CD4-positive, alpha-beta memory T cell (primary cell): ENCODE measurements at regions not wholly inside any gene's neighbourhood (a gene's known extent, or its start where the extent isn't known, plus 50 kb on each side); places are given as distances from the start of the nearest gene placed in this dataset.

Experiments used
- CTCF ChIA-PET: fragments of 350-600 bp; sonication (Branson Sonifier 250); formaldehyde crosslinking; loops from one replicate; lab custom pipeline; 2021; ENCODE audit warnings: inconsistent platforms; ENCODE audit not compliant: partially characterized antibody; lab: Charles Lee
- POLR2A ChIA-PET: fragments of 350-600 bp; sonication (Branson Sonifier 250); formaldehyde crosslinking; loops from one replicate; lab custom pipeline; 2021; ENCODE audit not compliant: partially characterized antibody; lab: Charles Lee
- DNase-seq, 5 donors: peaks; one replicate each; pipeline versions ENCODE4 v3.0.0 to v3.0.0-alpha.2; 2020 to 2022; ENCODE audit warnings: mixed read lengths in 1 of 5
- H3K27ac ChIP-seq: one replicate; pipeline ENCODE4 v1.7.0; 2013; ENCODE audit warnings: low read depth, low read length
- H3K27me3 ChIP-seq: 2 replicates; pipeline ENCODE4 v1.7.0; 2013; ENCODE audit warnings: mild to moderate bottlenecking, low read length, moderate library complexity; ENCODE audit not compliant: insufficient read depth
- H3K36me3 ChIP-seq: 2 replicates; pipeline ENCODE4 v1.7.0; 2013; ENCODE audit warnings: mild to moderate bottlenecking, low read length, moderate library complexity; ENCODE audit not compliant: insufficient read depth
- H3K4me1 ChIP-seq: 2 replicates; pipeline ENCODE4 v1.7.0; 2013; ENCODE audit warnings: mild to moderate bottlenecking, low read length, moderate library complexity; ENCODE audit not compliant: insufficient read depth
- H3K4me3 ChIP-seq, 2 donors: one replicate each; pipeline ENCODE4 v1.7.0; 2013; ENCODE audit warnings: low read length in 2 of 2, mild to moderate bottlenecking in 1 of 2
- H3K9me3 ChIP-seq, 2 donors: one replicate each; pipeline ENCODE4 v1.7.0; 2013; ENCODE audit warnings: low read length in 2 of 2, control low read depth in 1 of 2; ENCODE audit not compliant: control insufficient read depth in 1 of 2
- H3K27ac Mint-ChIP-seq, 7 donors: one replicate each; pipeline ENCODE4 v1.8.0; 2020 to 2021; ENCODE audit warnings: mixed read lengths in 7 of 7, mild to moderate bottlenecking in 6 of 7, inconsistent platforms in 3 of 7, moderate library complexity in 3 of 7
- H3K27me3 Mint-ChIP-seq, 2 donors: one replicate each; pipeline ENCODE4 v1.8.0; 2020 to 2021; ENCODE audit warnings: mixed read lengths in 2 of 2
- H3K36me3 Mint-ChIP-seq, 2 donors: one replicate each; pipeline ENCODE4 v1.8.0; 2020 to 2021; ENCODE audit warnings: mixed read lengths in 2 of 2, inconsistent platforms in 1 of 2, mild to moderate bottlenecking in 1 of 2
- H3K4me1 Mint-ChIP-seq, 4 donors: one replicate each; pipeline ENCODE4 v1.8.0; 2020 to 2021; ENCODE audit warnings: mixed read lengths in 4 of 4, mild to moderate bottlenecking in 1 of 4
- H3K4me3 Mint-ChIP-seq, 8 donors: one replicate each; pipeline ENCODE4 v1.8.0; 2020 to 2021; ENCODE audit warnings: mixed read lengths in 8 of 8, mild to moderate bottlenecking in 7 of 8, moderate library complexity in 6 of 8, inconsistent platforms in 3 of 8
- H3K9me3 Mint-ChIP-seq, 8 donors: one replicate each; pipeline ENCODE4 v1.8.0; 2020 to 2021; ENCODE audit warnings: mixed read lengths in 8 of 8, mild to moderate bottlenecking in 5 of 8, inconsistent platforms in 3 of 8, moderate library complexity in 1 of 8
- intact Hi-C: fragments of 100-400 bp; cut with micrococcal nuclease; formaldehyde crosslinking; loops from one replicate; pipeline ENCODE4 v1.15.1; 2023

DNA sequence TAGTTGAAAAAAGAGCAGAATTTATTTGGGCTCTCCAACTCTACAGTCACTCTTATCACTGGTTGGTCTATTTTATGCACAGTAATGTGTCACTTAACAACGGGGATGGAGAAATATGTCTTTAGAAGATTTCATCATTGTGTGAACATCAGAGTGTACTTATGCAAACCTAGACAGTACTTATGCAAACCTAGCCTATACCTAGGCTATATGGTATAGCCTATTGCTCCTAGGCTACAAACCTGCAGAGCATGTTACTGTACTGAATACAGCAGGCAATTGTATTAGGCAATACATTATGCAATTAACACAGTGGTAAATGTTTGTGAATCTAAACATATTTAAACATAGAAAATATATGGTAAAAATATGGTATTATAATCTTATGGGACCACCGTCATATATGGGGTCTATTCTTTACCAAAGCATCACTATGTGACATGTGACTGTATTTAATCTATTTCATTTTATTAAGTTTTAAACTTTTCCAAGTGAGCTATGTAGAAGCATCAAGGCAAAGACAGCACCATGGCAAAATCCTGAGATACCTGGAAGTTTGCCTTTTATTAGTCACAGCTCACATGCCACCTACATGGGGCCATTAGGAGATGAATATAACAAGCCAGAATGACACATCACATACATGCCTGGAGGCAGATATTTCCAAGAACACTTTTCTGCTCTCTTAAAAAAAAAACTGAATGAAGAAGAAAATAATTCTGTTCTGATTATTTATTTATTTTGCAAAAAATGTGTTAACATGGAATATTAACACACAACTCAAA, 537.4 kb downstream of the TUSC7 start:
- ChIA-PET POLR2A (no interaction called here), CTCF (no interaction called here)
- intact Hi-C loops = no loop called here
- H3K4me1 ChIP-seq = no peaks in the 10 kb centered on the region
- H3K9me3 ChIP-seq = no peaks in the 10 kb centered on the region
- H3K27me3 ChIP-seq = no peaks in the 10 kb centered on the region
- no peak overlapping the region for H3K27ac ChIP-seq
- DNase-seq = no peak
- Mint-ChIP-seq H3K27me3 (no peaks in the 10 kb centered on the region), H3K9me3 (peaks cover 0 to 11% (median 4%) of the 10 kb centered on the region in 8 donors), H3K4me3 (no peak overlapping the region), H3K27ac (no peak overlapping the region), H3K4me1 (no peaks in the 10 kb centered on the region), H3K36me3 (no peaks in the 10 kb centered on the region)
- no peak overlapping the region for H3K4me3 ChIP-seq
- H3K36me3 ChIP-seq = no peaks in the 10 kb centered on the region

DNA sequence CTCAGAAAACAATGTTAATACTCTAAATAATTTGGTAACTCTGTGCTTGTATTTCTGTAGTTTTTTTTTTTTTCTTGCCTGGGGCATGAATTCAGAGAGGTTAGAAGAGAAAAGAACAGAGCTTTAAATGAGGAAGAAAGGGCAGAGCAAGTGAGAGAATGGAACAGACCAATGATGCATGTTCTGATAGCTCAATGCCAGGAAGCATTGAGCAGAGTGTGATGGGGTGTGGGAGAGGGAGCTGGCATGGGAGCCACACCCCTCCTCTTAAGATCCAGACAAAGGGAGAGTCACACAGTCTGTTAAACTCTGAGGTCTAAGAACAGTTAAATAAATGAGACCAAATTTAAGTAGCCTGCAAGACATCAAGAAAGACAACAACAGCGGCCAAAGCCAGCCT, 538.6 kb downstream of the TUSC7 start:
- H3K36me3 Mint-ChIP-seq = no peaks in the 10 kb centered on the region
- Histone ChIP-seq H3K4me1 (no peaks in the 10 kb centered on the region), H3K9me3 (no peaks in the 10 kb centered on the region), H3K36me3 (no peaks in the 10 kb centered on the region), H3K27ac (no peak overlapping the region), H3K27me3 (no peaks in the 10 kb centered on the region), H3K4me3 (no peak overlapping the region)
- H3K27me3 Mint-ChIP-seq = no peaks in the 10 kb centered on the region
- DNase-seq = no peak
- POLR2A ChIA-PET = no interaction called here
- no peaks in the 10 kb centered on the region for H3K4me1 Mint-ChIP-seq
- intact Hi-C loops = no loop called here
- H3K9me3 Mint-ChIP-seq = peaks cover 0 to 11% (median 4%) of the 10 kb centered on the region in 8 donors
- H3K4me3 Mint-ChIP-seq = no peak overlapping the region
- CTCF ChIA-PET = no interaction called here
- H3K27ac Mint-ChIP-seq = no peak overlapping the region

DNA sequence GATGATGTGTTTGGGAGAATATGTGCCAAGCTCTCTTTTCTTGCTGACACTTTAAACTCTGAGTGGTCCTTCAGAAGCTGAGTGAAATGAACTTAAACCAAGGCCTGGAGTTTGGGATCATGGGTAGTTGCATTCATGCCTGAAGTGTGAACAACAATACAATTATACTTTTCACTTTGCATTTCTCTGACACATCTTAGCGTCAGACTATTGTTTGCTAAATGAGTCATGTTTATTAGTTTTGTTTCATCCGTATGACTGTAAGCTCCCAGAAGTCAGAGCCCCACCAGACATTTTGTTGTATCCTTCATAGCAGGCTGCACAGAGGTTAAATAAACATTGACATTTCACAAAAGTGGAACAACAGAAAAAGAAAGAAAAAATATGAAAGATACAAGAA, 542.6 kb downstream of the TUSC7 start:
- H3K27me3 Mint-ChIP-seq = no peaks in the 10 kb centered on the region
- DNase-seq = no peak
- intact Hi-C loops = no loop called here
- no peak overlapping the region for H3K27ac Mint-ChIP-seq
- H3K4me3 Mint-ChIP-seq = no peak overlapping the region
- H3K9me3 Mint-ChIP-seq = peaks cover 0 to 11% (median 4%) of the 10 kb centered on the region in 8 donors
- no peaks in the 10 kb centered on the region for H3K4me1 Mint-ChIP-seq
- POLR2A ChIA-PET = no interaction called here
- H3K36me3 Mint-ChIP-seq = no peaks in the 10 kb centered on the region
- Histone ChIP-seq H3K36me3 (no peaks in the 10 kb centered on the region), H3K27ac (no peak overlapping the region), H3K27me3 (no peaks in the 10 kb centered on the region), H3K4me3 (no peak overlapping the region), H3K4me1 (no peaks in the 10 kb centered on the region), H3K9me3 (no peaks in the 10 kb centered on the region)
- CTCF ChIA-PET = no interaction called here

DNA sequence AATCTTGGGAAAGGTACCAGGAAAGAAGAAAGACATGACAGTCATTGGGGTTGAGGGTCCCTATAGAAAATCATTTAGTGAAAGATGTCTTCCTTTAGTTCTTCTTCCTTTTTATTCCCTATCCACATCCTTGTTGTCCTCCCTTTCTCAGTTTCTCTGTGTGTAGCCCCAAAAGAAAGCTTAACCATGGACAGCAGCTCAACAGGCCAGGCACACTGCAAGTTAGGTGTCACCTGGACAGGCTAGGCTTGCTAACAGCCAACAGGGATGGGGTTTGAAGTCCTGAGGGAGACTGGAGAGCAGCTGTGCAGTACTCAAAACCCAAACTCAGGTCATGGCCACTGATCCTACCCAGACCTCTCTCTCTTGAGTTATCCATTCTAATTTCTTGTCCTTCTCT, 543.1 kb downstream of the TUSC7 start:
- Mint-ChIP-seq H3K4me1 (no peaks in the 10 kb centered on the region), H3K9me3 (peaks cover 0 to 9% (median 5%) of the 10 kb centered on the region in 8 donors), H3K27ac (no peak overlapping the region), H3K4me3 (no peak overlapping the region), H3K36me3 (no peaks in the 10 kb centered on the region), H3K27me3 (no peaks in the 10 kb centered on the region)
- H3K36me3 ChIP-seq = no peaks in the 10 kb centered on the region
- H3K4me3 ChIP-seq = no peak overlapping the region
- H3K27me3 ChIP-seq = no peaks in the 10 kb centered on the region
- H3K27ac ChIP-seq = no peak overlapping the region
- intact Hi-C loops = no loop called here
- DNase-seq = no peak
- CTCF ChIA-PET = no interaction called here
- H3K9me3 ChIP-seq = no peaks in the 10 kb centered on the region
- H3K4me1 ChIP-seq = no peaks in the 10 kb centered on the region
- POLR2A ChIA-PET = no interaction called here

DNA sequence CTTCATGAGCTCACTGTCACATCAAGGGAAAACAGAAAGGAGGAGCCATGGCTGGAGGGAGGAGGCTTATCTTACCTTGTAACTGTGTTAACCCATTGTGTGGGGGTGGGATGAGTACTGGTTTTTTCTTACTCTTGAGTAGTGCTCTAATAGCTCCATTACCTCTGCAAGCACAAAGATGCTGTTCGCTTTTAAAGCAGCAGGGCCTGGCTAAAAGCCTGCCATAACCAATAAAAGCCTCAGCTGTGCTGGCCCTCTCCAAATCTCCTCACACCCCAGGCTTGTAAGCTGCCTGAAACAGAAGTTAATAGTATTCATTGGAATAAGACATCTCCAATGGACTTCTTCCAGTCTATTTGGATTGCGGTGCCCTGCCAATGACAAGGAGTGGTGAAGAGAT, 544.1 kb downstream of the TUSC7 start:
- Histone ChIP-seq H3K9me3 (no peaks in the 10 kb centered on the region), H3K27ac (no peak overlapping the region), H3K36me3 (no peaks in the 10 kb centered on the region), H3K4me1 (no peaks in the 10 kb centered on the region), H3K4me3 (no peak overlapping the region), H3K27me3 (no peaks in the 10 kb centered on the region)
- no peak overlapping the region for H3K4me3 Mint-ChIP-seq
- intact Hi-C loops = no loop called here
- H3K4me1 Mint-ChIP-seq = no peaks in the 10 kb centered on the region
- ChIA-PET CTCF (no interaction called here), POLR2A (no interaction called here)
- H3K27me3 Mint-ChIP-seq = no peaks in the 10 kb centered on the region
- H3K9me3 Mint-ChIP-seq = peaks cover 0 to 9% (median 4%) of the 10 kb centered on the region in 8 donors
- no peak overlapping the region for H3K27ac Mint-ChIP-seq
- H3K36me3 Mint-ChIP-seq = no peaks in the 10 kb centered on the region
- no peak for DNase-seq

DNA sequence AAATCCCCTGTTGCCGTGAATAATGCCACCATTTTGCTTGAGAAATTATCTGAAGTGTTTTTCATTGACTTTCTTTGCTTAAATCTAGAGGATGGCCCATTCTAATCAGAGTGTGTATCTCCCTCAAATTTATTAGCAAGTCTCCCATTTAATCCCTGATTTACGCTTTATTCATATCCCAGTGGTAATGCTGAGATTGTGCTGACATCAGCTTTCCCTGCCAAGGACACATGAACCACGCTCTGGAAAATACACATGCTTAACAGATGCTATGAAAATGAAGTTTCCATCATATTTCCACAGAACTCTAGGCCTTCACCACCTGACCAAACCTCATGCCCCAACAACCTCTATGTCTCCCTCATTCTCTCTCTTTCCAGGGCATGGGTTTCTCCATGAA, 545.4 kb downstream of the TUSC7 start:
- H3K4me3 Mint-ChIP-seq = no peak overlapping the region
- no peaks in the 10 kb centered on the region for H3K27me3 ChIP-seq
- no peaks in the 10 kb centered on the region for H3K27me3 Mint-ChIP-seq
- no peak overlapping the region for H3K4me3 ChIP-seq
- intact Hi-C loops = no loop called here
- H3K27ac ChIP-seq = no peak overlapping the region
- no peaks in the 10 kb centered on the region for H3K4me1 ChIP-seq
- peaks cover 0 to 9% (median 4%) of the 10 kb centered on the region in 8 donors for H3K9me3 Mint-ChIP-seq
- ChIA-PET CTCF (no interaction called here), POLR2A (no interaction called here)
- H3K4me1 Mint-ChIP-seq = no peaks in the 10 kb centered on the region
- H3K27ac Mint-ChIP-seq = no peak overlapping the region
- H3K36me3 ChIP-seq = no peaks in the 10 kb centered on the region
- DNase-seq = no peak
- H3K36me3 Mint-ChIP-seq = no peaks in the 10 kb centered on the region
- no peaks in the 10 kb centered on the region for H3K9me3 ChIP-seq

DNA sequence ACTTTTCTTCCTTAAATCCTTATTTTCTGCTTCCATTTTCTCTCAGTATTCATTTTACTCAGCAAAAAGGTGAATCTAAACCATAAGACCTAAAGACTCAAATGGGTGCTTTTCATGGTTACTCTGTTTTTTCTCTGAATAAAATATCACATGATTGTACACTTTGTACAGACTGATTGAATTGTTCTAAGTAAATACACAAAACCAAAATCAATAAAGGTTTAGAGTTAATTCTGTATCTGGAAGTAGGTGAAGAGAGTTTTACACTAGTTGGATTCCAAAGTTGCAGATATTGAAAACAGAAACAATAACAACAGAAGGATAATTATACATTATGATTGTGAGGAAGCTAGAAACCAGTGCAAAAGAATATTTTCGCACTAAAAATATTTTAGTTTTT, 546.2 kb downstream of the TUSC7 start:
- no peaks in the 10 kb centered on the region for H3K4me1 ChIP-seq
- no peak overlapping the region for H3K27ac ChIP-seq
- H3K27me3 Mint-ChIP-seq = no peaks in the 10 kb centered on the region
- DNase-seq = no peak
- H3K9me3 Mint-ChIP-seq = peaks cover 0 to 11% (median 3%) of the 10 kb centered on the region in 8 donors
- H3K36me3 ChIP-seq = no peaks in the 10 kb centered on the region
- no peak overlapping the region for H3K4me3 ChIP-seq
- CTCF ChIA-PET = no interaction called here
- H3K27me3 ChIP-seq = no peaks in the 10 kb centered on the region
- no peaks in the 10 kb centered on the region for H3K36me3 Mint-ChIP-seq
- intact Hi-C loops = no loop called here
- H3K9me3 ChIP-seq = no peaks in the 10 kb centered on the region
- no peak overlapping the region for H3K4me3 Mint-ChIP-seq
- POLR2A ChIA-PET = no interaction called here
- H3K27ac Mint-ChIP-seq = no peak overlapping the region
- no peaks in the 10 kb centered on the region for H3K4me1 Mint-ChIP-seq
